Upper lobe of left lung (tissue), 6 donors: ENCODE measurements at regions not wholly inside any gene's neighbourhood (a gene's known extent, or its start where the extent isn't known, plus 50 kb on each side); places are given as distances from the start of the nearest gene placed in this dataset.
A peak's percentile ranks its signal among the peaks of the same experiment; 100 is the strongest.

Experiments used
- ATAC-seq, 2 donors: fragments of 200-7000 bp; cut with Tn5 transposase; one replicate each; pipeline ENCODE4 v1.9.1; 2022; ENCODE audit warnings: mild to moderate bottlenecking in 2 of 2, moderate library complexity in 2 of 2; ENCODE audit not compliant: low FRiP score in 2 of 2
- DNase-seq, 2 donors: peaks; one replicate each; pipeline ENCODE4 v3.0.0-alpha.2; 2019 to 2020
- H3K27ac ChIP-seq, 4 donors: fragments of 200-600 bp; sonication (generic); one replicate each; pipeline ENCODE4 v1.5.1; 2016 to 2019
- H3K27me3 ChIP-seq, 4 donors: fragments of 200-600 bp; sonication (generic); one replicate each; pipeline ENCODE4 v1.5.1; 2017 to 2019
- H3K36me3 ChIP-seq, 4 donors: fragments of 200-600 bp; sonication (generic); one replicate each; pipeline ENCODE4 v1.5.1; 2016 to 2019
- H3K4me1 ChIP-seq, 4 donors: fragments of 200-600 bp; sonication (generic); one replicate each; pipeline ENCODE4 v1.5.1; 2018 to 2019
- H3K4me3 ChIP-seq, 4 donors: fragments of 200-600 bp; sonication (generic); one replicate each; pipeline ENCODE4 v1.5.1; 2017 to 2019; ENCODE audit warnings: mild to moderate bottlenecking in 2 of 4, moderate library complexity in 1 of 4
- H3K9me3 ChIP-seq, 4 donors: fragments of 200-600 bp; sonication (generic); one replicate each; pipeline ENCODE4 v1.5.1; 2018 to 2019
- EP300 ChIP-seq, 4 donors: sonication (generic); formaldehyde crosslinking; IDR thresholded peaks; one replicate each; pipeline ENCODE4 v1.5.1; 2017; ENCODE audit warnings: antibody characterized with exemption in 4 of 4, control low read depth in 2 of 4
- POLR2A ChIP-seq, 4 donors: fragments of 450-650 bp; IDR thresholded peaks; one replicate each; pipeline ENCODE4 v1.5.1; 2016 to 2017; ENCODE audit warnings: antibody characterized with exemption in 4 of 4, mild to moderate bottlenecking in 2 of 4
- POLR2AphosphoS5 ChIP-seq, 2 donors: sonication (generic); formaldehyde crosslinking; IDR thresholded peaks; one replicate each; pipeline ENCODE4 v1.5.1; 2017; ENCODE audit warnings: antibody characterized with exemption in 2 of 2
- WGBS, 2 donors: methylation state at CpG; one replicate each; pipeline ENCODE4 v1.1.5; 2017 to 2018; 5-methylcytosine and 5-hydroxymethylcytosine counted together
- TF ChIP-seq, protein P1 (sequence below), 6 experiments: fragments of 450-650 bp in 4 of 6; fragments of 200-600 bp in 2 of 6; sonication (generic) in 2 of 6; IDR thresholded peaks; one replicate each; pipeline ENCODE4 v1.5.1; 2016 to 2019; ENCODE audit warnings: antibody characterized with exemption in 6 of 6
- donor health status: DM: no; HTN: no; CAD: no; lungs with moderate emphysema.
- donor health status: DM: no; HTN: yes; CAD: no; lungs with severe emphysema.

DNA sequence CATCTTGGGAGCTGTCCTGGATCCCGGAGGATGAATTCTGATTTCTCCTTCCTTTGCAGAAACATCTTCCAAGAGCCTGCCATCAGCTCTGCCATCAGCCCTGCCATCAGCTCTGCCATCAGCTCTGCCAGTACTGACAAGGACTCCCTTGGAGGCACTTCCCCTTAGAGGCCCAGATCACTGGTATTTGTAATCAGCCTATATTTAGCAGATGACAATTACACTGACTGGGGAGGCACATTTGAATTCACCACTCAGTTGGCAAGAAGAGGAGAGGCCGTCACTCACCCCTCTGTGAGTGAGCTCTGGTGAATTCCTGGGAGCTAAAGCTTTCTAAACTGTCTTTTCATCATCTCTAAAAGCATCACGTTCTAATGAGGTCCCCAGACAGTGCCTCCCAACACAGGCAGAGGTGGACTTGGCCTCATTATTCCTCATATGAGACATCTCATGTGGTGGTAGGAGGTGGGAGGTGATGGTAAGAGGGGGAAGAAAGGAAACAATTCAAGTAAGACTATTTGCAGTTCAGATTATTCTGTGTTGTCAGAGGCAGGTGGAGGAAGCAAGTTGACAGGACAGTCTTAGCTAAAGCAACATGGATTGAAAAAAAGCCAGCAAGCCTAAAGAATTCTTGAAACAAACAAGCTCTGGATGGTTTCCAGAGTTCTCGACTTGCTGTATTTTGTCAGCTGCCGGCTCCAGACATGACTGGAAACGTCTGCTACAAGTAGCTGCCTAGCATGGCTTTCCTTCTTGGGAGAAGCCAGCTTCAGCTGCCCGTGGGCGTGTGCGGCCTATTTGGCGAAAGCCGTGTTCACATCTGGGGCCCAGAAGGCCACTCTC lies 771.7 kb downstream of the TBC1D22A start:
- ATAC-seq (peak in 1 of 2 donors; percentile 12), DNase-seq (no peak)
- no peaks in the 10 kb centered on the region for H3K9me3 ChIP-seq
- peaks cover 0 to 6% (median 0%) of the 10 kb centered on the region in 4 donors for H3K4me1 ChIP-seq
- no peaks in the 10 kb centered on the region for H3K27me3 ChIP-seq
- 52 to 71% methylated on average over 10 to 11 of the region's 11 CpGs for WGBS, 2 donors
- no peak overlapping the region for H3K4me3 ChIP-seq
- TF ChIP-seq POLR2AphosphoS5 (IDR thresholded peaks at IDR 0.05) (peak in 1 of 2 donors; percentile 13), EP300 (IDR thresholded peaks at IDR 0.05) (no peak)
- peak overlapping the region in 2 of 4 donors; percentile 11 to 64 for H3K27ac ChIP-seq
- H3K36me3 ChIP-seq: no peaks in the 10 kb centered on the region

DNA sequence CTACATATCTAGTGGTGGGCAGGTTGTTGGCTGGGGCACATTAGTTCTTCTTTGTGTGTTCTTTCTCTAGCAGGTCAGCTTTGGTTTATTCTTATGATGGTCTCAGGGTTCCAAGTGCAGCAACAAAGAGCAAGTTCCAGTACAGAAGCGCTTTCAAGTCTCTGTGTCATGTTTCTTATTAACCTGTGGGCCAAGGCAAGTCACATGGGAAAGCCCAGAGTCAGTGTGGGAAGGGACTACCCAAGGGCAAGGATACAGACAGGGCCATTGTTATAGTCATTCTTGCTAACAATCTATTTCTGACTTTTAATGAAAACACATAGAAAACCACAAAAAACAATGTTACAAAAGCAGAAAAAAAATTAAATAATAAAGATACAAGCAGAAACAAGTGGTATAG lies 754.6 kb downstream of the TBC1D22A start:
- TF ChIP-seq EP300 (IDR thresholded peaks at IDR 0.05): no peak
- TF ChIP-seq POLR2AphosphoS5 (IDR thresholded peaks at IDR 0.05): no peak
- TF ChIP-seq POLR2A (IDR thresholded peaks at IDR 0.05): no peak
- TF ChIP-seq, protein P1, sequence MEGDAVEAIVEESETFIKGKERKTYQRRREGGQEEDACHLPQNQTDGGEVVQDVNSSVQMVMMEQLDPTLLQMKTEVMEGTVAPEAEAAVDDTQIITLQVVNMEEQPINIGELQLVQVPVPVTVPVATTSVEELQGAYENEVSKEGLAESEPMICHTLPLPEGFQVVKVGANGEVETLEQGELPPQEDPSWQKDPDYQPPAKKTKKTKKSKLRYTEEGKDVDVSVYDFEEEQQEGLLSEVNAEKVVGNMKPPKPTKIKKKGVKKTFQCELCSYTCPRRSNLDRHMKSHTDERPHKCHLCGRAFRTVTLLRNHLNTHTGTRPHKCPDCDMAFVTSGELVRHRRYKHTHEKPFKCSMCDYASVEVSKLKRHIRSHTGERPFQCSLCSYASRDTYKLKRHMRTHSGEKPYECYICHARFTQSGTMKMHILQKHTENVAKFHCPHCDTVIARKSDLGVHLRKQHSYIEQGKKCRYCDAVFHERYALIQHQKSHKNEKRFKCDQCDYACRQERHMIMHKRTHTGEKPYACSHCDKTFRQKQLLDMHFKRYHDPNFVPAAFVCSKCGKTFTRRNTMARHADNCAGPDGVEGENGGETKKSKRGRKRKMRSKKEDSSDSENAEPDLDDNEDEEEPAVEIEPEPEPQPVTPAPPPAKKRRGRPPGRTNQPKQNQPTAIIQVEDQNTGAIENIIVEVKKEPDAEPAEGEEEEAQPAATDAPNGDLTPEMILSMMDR (IDR thresholded peaks at IDR 0.05): no peak
- Histone ChIP-seq H3K27ac (no peak overlapping the region), H3K9me3 (no peaks in the 10 kb centered on the region), H3K27me3 (no peaks in the 10 kb centered on the region), H3K4me1 (no peaks in the 10 kb centered on the region), H3K4me3 (no peak overlapping the region), H3K36me3 (no peaks in the 10 kb centered on the region)
- ATAC-seq: no peak
- 74 to 89% methylated on average over 1 of the region's 1 CpG for WGBS, 2 donors
- no peak for DNase-seq

- ATAC-seq (no peak), DNase-seq (no peak)
- Histone ChIP-seq H3K9me3 (no peaks in the 10 kb centered on the region), H3K4me1 (no peaks in the 10 kb centered on the region), H3K27me3 (no peaks in the 10 kb centered on the region), H3K27ac (no peak overlapping the region), H3K4me3 (no peak overlapping the region), H3K36me3 (no peaks in the 10 kb centered on the region)
- 85 to 91% methylated on average over 2 of the region's 2 CpGs for WGBS, 2 donors
- TF ChIP-seq POLR2AphosphoS5 (IDR thresholded peaks at IDR 0.05): no peak
- TF ChIP-seq, protein P1 (IDR thresholded peaks at IDR 0.05): no peak
- TF ChIP-seq EP300 (IDR thresholded peaks at IDR 0.05): no peak
- TF ChIP-seq POLR2A (IDR thresholded peaks at IDR 0.05): no peak
These were observed 753.1 kb downstream of the TBC1D22A start for GRCh38 chr22:47515384-47516125.

DNA sequence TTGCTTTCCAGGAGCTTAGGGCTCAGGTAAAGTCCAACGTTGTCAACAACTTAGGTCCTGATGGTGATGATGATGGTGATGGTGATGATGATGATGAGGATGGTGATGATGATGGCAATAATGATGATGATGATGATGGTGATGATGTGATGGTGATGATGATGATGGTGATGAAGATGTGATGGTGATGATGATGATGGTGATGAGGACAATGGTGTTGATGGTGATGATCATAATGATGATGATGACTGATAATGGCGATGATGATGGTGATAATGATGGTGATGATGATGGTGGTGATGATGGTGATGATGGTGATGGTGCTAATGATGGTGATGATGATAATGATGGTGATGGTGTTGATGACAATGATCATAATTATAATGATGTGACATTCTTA lies 750.2 kb downstream of the TBC1D22A start:
- ATAC-seq (no peak), DNase-seq (no peak)
- Histone ChIP-seq H3K9me3 (no peaks in the 10 kb centered on the region), H3K4me1 (no peaks in the 10 kb centered on the region), H3K36me3 (no peaks in the 10 kb centered on the region), H3K4me3 (no peak overlapping the region), H3K27ac (no peak overlapping the region), H3K27me3 (no peaks in the 10 kb centered on the region)
- TF ChIP-seq, protein P1 (IDR thresholded peaks at IDR 0.05): no peak
- TF ChIP-seq EP300 (IDR thresholded peaks at IDR 0.05): no peak
- TF ChIP-seq POLR2A (IDR thresholded peaks at IDR 0.05): no peak
- TF ChIP-seq POLR2AphosphoS5 (IDR thresholded peaks at IDR 0.05): no peak
- 63 to 80% methylated on average over 2 of the region's 2 CpGs for WGBS, 2 donors

GRCh38 chr22:47504962-47505361 lies 742.5 kb downstream of the TBC1D22A start:
- H3K4me3 ChIP-seq: no peak overlapping the region
- H3K27ac ChIP-seq: no peak overlapping the region
- WGBS, 2 donors: 76 to 82% methylated on average over 3 of the region's 3 CpGs
- no peaks in the 10 kb centered on the region for H3K36me3 ChIP-seq
- peaks cover 0 to 13% (median 3%) of the 10 kb centered on the region in 4 donors for H3K9me3 ChIP-seq
- DNase-seq (no peak), ATAC-seq (no peak)
- no peaks in the 10 kb centered on the region for H3K4me1 ChIP-seq
- H3K27me3 ChIP-seq: no peaks in the 10 kb centered on the region
- TF ChIP-seq POLR2AphosphoS5 (IDR thresholded peaks at IDR 0.05): no peak
